Nephron progenitor cell (in vitro differentiated cells): ENCODE measurements at regions not wholly inside any gene's neighbourhood (a gene's known extent, or its start where the extent isn't known, plus 50 kb on each side); places are given as distances from the start of the nearest gene placed in this dataset.
"Not testable (repeated sequence)": the region's sequence is repeated elsewhere in the genome, so short reads cannot be mapped to it uniquely, and the experiment has no call there.

Source experiments
- DNase-seq: peaks from one replicate; pipeline ENCODE4 v3.0.0; 2021
- H3K27ac Mint-ChIP-seq: 2 replicates; pipeline ENCODE4 v1.8.0; 2021; ENCODE audit warnings: mild to moderate bottlenecking, moderate library complexity, mixed read lengths
- H3K27me3 Mint-ChIP-seq: 2 replicates; pipeline ENCODE4 v1.8.0; 2021; ENCODE audit warnings: mild to moderate bottlenecking, low read depth, mixed read lengths; ENCODE audit not compliant: poor library complexity
- H3K36me3 Mint-ChIP-seq: 2 replicates; pipeline ENCODE4 v1.8.0; 2021; ENCODE audit warnings: low read depth, mixed read lengths
- H3K4me1 Mint-ChIP-seq: 2 replicates; pipeline ENCODE4 v1.8.0; 2021; ENCODE audit warnings: mixed read lengths
- H3K4me3 Mint-ChIP-seq: 2 replicates; pipeline ENCODE4 v1.8.0; 2021; ENCODE audit warnings: mild to moderate bottlenecking, moderate library complexity, mixed read lengths
- H3K9me3 Mint-ChIP-seq: 2 replicates; pipeline ENCODE4 v1.8.0; 2021; ENCODE audit warnings: mild to moderate bottlenecking, moderate library complexity, mixed read lengths
- TF ChIP-seq, protein P1 (sequence below): fragments of 200-600 bp; sonication (generic); IDR thresholded peaks from 2 replicates; pipeline ENCODE4 v1.5.0; 2021; ENCODE audit warnings: antibody characterized with exemption

GRCh38 chrX:43277879-43278278 lies 378.2 kb upstream of the MAOA start:
- H3K27me3 Mint-ChIP-seq, result no peaks in the 10 kb centered on the region
- no peak for DNase-seq
- no peak overlapping the region for H3K4me3 Mint-ChIP-seq
- H3K27ac Mint-ChIP-seq, result no peak overlapping the region
- TF ChIP-seq, protein P1, sequence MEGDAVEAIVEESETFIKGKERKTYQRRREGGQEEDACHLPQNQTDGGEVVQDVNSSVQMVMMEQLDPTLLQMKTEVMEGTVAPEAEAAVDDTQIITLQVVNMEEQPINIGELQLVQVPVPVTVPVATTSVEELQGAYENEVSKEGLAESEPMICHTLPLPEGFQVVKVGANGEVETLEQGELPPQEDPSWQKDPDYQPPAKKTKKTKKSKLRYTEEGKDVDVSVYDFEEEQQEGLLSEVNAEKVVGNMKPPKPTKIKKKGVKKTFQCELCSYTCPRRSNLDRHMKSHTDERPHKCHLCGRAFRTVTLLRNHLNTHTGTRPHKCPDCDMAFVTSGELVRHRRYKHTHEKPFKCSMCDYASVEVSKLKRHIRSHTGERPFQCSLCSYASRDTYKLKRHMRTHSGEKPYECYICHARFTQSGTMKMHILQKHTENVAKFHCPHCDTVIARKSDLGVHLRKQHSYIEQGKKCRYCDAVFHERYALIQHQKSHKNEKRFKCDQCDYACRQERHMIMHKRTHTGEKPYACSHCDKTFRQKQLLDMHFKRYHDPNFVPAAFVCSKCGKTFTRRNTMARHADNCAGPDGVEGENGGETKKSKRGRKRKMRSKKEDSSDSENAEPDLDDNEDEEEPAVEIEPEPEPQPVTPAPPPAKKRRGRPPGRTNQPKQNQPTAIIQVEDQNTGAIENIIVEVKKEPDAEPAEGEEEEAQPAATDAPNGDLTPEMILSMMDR, result no peak
- H3K36me3 Mint-ChIP-seq, result no peaks in the 10 kb centered on the region
- H3K9me3 Mint-ChIP-seq, result peaks cover 47% of the 10 kb centered on the region
- H3K4me1 Mint-ChIP-seq, result no peaks in the 10 kb centered on the region

GRCh38 chrX:43278440-43278839 lies 377.7 kb upstream of the MAOA start:
- DNase-seq, result no peak
- H3K36me3 Mint-ChIP-seq, result no peaks in the 10 kb centered on the region
- no peaks in the 10 kb centered on the region for H3K4me1 Mint-ChIP-seq
- TF ChIP-seq, protein P1, result no peak
- no peak overlapping the region for H3K4me3 Mint-ChIP-seq
- peaks cover 49% of the 10 kb centered on the region for H3K9me3 Mint-ChIP-seq
- no peaks in the 10 kb centered on the region for H3K27me3 Mint-ChIP-seq
- H3K27ac Mint-ChIP-seq, result no peak overlapping the region

DNA sequence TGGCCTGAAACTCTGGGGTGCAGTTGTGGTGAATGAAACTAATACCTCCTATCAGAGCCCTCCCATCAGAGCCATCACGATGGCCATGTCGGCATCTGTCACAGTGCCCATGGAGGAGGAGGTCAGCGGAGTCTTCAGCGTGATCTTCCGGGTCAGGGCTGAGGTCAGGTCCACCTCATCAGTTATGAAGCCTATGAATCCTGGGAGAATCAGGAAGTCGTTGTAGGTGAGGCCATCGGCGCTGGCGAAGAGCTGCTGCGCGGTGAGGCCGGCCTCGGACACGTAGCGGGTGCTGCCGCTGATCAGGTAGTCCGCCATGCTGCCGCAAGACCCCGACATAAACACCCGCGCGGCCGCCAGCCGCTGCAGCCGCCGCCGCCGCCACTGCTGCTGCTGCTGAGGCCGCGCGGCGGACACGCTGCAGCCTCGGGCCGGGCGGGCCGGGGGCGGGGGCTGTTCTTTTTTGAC lies 376.7 kb upstream of the MAOA start:
- H3K27me3 Mint-ChIP-seq, result no peaks in the 10 kb centered on the region
- TF ChIP-seq, protein P1, result no peak

GRCh38 chrX:43283187-43283586 lies 372.9 kb upstream of the MAOA start:
- Mint-ChIP-seq H3K9me3 (peaks cover 38% of the 10 kb centered on the region), H3K36me3 (no peaks in the 10 kb centered on the region), H3K27ac (no peak overlapping the region), H3K4me3 (no peak overlapping the region), H3K27me3 (no peaks in the 10 kb centered on the region), H3K4me1 (peaks cover 7% of the 10 kb centered on the region)
- DNase-seq, result no peak
- TF ChIP-seq, protein P1, result no peak

More for the DNA sequence above, 376.7 kb upstream of the MAOA start:
- no peaks in the 10 kb centered on the region for H3K36me3 Mint-ChIP-seq
- H3K4me3 Mint-ChIP-seq, result no peak overlapping the region
- no peak for DNase-seq
- H3K9me3 Mint-ChIP-seq, result peaks cover 44% of the 10 kb centered on the region
- H3K27ac Mint-ChIP-seq, result no peak overlapping the region
- H3K4me1 Mint-ChIP-seq, result no peaks in the 10 kb centered on the region

DNA sequence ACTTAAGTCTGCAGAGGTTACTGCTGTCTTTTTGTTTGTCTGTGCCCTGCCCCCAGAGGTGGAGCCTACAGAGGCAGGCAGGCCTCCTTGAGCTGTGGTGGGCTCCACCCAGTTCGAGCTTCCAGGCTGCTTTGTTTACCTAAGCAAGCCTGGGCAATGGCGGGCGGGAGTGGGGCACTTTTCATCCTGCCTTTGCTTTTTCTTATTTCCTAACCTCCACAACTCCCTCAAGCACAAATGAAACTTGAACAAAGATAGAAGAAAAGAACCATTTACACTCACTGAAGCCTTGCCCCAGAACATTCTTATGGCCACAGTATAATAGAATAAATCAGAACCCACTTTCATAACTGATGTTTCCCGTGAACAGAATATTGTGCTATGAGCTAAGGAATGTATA lies 344.5 kb upstream of the MAOA start:
- DNase-seq, H3K4me3 Mint-ChIP-seq, H3K4me1 Mint-ChIP-seq, H3K27me3 Mint-ChIP-seq, H3K36me3 Mint-ChIP-seq, H3K9me3 Mint-ChIP-seq, H3K27ac Mint-ChIP-seq: not testable (repeated sequence)

- Mint-ChIP-seq H3K27ac (no peak overlapping the region), H3K4me3 (no peak overlapping the region), H3K9me3 (peaks cover 7% of the 10 kb centered on the region), H3K27me3 (no peaks in the 10 kb centered on the region), H3K4me1 (peaks cover 10% of the 10 kb centered on the region), H3K36me3 (no peaks in the 10 kb centered on the region)
- TF ChIP-seq, protein P1, result no peak
- no peak for DNase-seq
Observed at GRCh38 chrX:43313035-43313434, 343.1 kb upstream of the MAOA start.
